ENCODE measurements at regions not wholly inside any gene's neighbourhood (a gene's known extent, or its start where the extent isn't known, plus 50 kb on each side); places are given as distances from the start of the nearest gene placed in this dataset.

DNA sequence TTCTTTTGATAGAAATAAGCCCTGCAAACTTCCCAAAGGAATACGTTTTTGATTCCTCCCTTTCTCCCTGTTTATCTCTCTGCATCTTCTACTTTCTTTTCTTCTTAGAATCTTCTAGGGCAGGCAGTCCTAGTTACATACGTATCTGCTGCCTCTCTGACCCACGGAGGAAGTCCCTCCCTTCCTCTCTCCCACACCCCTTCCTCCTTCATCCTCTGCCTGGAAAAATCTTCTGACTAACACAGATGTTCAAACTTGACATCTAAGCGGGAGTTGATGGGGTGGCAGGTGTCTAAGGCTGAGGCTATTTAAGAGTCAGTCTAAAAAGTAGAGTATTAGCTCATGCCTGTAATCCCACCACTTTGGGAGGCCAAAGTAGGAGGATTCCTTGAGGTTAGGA lies 88.6 kb downstream of the MAP1LC3B2 start:
- Histone ChIP-seq H3K9me3 (no peaks in the 10 kb centered on the region), H3K27ac (ENCODE audit: low read depth in 2 of 2, low read length in 1 of 2) (no peak overlapping the region), H4K20me1 (ENCODE audit: insufficient read depth) (no peaks in the 10 kb centered on the region), H3K9me2 (no peaks in the 10 kb centered on the region), H3K36me3 (replicated peaks in 1 of 2; ENCODE audit: control insufficient read depth in 1 of 2, insufficient read depth in 2 of 2, low read length in 1 of 2) (no peaks in the 10 kb centered on the region), H3K4me1 (ENCODE audit: control insufficient read depth in 1 of 2, insufficient read depth in 2 of 2, low read depth in 1 of 2, low read length in 1 of 2) (no peaks in the 10 kb centered on the region), H3K9ac (no peak overlapping the region), H3K27me3 (ENCODE audit: insufficient read depth) (no peaks in the 10 kb centered on the region), H2AFZ (ENCODE audit: low read depth) (no peak overlapping the region), H3K4me3 (ENCODE audit: low read depth in 2 of 2, low read length in 1 of 2) (no peak overlapping the region), H3F3A (replicated peaks; ENCODE audit: insufficient read depth) (no peaks in the 10 kb centered on the region), H3K79me2 (ENCODE audit: insufficient read depth) (no peaks in the 10 kb centered on the region), H3K4me2 (no peak overlapping the region)
- DNase-seq = no peak
- ChIA-PET CTCF (no interaction called here), POLR2A (no interaction called here)
- WGBS (ENCODE audit: low lambda C conversion rate) = 47% methylated on average over 4 of the region's 4 CpGs
- TF ChIP-seq GATA2 (CRISPR knock-in tag; IDR thresholded peaks at IDR 0.05) (no peak), MEF2A (IDR thresholded peaks at IDR 0.05; ENCODE audit: borderline replicate concordance, low read depth) (no peak), SIN3A (IDR thresholded peaks at IDR 0.05; ENCODE audit: borderline replicate concordance, low read depth, low read length) (no peak), GABPA (IDR thresholded peaks at IDR 0.05; ENCODE audit: low read depth) (no peak), RXRA (IDR thresholded peaks at IDR 0.05; ENCODE audit: borderline replicate concordance, low read depth) (no peak), NRF1 (IDR thresholded peaks at IDR 0.05; ENCODE audit: low read depth, low read length) (no peak), CHD2 (IDR thresholded peaks at IDR 0.05; ENCODE audit: low read length, partially characterized antibody) (no peak), TCF12 (IDR thresholded peaks at IDR 0.05) (no peak), POLR2AphosphoS5 (IDR thresholded peaks at IDR 0.05; ENCODE audit: low read depth, low read length) (no peak), MXI1 (IDR thresholded peaks at IDR 0.05; ENCODE audit: low read depth, low read length) (no peak), ELF1 (IDR thresholded peaks at IDR 0.05) (no peak), NFIC (IDR thresholded peaks at IDR 0.05; ENCODE audit: borderline replicate concordance) (no peak), RAD21 (IDR thresholded peaks at IDR 0.05; ENCODE audit: low read length) (no peak), TAF1 (IDR thresholded peaks at IDR 0.05; ENCODE audit: borderline replicate concordance, low read depth, low read length) (no peak)
- TF ChIP-seq, protein P1, sequence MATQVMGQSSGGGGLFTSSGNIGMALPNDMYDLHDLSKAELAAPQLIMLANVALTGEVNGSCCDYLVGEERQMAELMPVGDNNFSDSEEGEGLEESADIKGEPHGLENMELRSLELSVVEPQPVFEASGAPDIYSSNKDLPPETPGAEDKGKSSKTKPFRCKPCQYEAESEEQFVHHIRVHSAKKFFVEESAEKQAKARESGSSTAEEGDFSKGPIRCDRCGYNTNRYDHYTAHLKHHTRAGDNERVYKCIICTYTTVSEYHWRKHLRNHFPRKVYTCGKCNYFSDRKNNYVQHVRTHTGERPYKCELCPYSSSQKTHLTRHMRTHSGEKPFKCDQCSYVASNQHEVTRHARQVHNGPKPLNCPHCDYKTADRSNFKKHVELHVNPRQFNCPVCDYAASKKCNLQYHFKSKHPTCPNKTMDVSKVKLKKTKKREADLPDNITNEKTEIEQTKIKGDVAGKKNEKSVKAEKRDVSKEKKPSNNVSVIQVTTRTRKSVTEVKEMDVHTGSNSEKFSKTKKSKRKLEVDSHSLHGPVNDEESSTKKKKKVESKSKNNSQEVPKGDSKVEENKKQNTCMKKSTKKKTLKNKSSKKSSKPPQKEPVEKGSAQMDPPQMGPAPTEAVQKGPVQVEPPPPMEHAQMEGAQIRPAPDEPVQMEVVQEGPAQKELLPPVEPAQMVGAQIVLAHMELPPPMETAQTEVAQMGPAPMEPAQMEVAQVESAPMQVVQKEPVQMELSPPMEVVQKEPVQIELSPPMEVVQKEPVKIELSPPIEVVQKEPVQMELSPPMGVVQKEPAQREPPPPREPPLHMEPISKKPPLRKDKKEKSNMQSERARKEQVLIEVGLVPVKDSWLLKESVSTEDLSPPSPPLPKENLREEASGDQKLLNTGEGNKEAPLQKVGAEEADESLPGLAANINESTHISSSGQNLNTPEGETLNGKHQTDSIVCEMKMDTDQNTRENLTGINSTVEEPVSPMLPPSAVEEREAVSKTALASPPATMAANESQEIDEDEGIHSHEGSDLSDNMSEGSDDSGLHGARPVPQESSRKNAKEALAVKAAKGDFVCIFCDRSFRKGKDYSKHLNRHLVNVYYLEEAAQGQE (IDR thresholded peaks at IDR 0.05; ENCODE audit: low read depth, low read length) = no peak
- TF ChIP-seq, protein P2, sequence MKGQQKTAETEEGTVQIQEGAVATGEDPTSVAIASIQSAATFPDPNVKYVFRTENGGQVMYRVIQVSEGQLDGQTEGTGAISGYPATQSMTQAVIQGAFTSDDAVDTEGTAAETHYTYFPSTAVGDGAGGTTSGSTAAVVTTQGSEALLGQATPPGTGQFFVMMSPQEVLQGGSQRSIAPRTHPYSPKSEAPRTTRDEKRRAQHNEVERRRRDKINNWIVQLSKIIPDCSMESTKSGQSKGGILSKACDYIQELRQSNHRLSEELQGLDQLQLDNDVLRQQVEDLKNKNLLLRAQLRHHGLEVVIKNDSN (IDR thresholded peaks at IDR 0.05; ENCODE audit: borderline replicate concordance, low read depth) = no peak
- TF ChIP-seq, protein P3, sequence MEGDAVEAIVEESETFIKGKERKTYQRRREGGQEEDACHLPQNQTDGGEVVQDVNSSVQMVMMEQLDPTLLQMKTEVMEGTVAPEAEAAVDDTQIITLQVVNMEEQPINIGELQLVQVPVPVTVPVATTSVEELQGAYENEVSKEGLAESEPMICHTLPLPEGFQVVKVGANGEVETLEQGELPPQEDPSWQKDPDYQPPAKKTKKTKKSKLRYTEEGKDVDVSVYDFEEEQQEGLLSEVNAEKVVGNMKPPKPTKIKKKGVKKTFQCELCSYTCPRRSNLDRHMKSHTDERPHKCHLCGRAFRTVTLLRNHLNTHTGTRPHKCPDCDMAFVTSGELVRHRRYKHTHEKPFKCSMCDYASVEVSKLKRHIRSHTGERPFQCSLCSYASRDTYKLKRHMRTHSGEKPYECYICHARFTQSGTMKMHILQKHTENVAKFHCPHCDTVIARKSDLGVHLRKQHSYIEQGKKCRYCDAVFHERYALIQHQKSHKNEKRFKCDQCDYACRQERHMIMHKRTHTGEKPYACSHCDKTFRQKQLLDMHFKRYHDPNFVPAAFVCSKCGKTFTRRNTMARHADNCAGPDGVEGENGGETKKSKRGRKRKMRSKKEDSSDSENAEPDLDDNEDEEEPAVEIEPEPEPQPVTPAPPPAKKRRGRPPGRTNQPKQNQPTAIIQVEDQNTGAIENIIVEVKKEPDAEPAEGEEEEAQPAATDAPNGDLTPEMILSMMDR (IDR thresholded peaks at IDR 0.05) = no peak
